ENCODE measurements at regions not wholly inside any gene's neighbourhood (a gene's known extent, or its start where the extent isn't known, plus 50 kb on each side); places are given as distances from the start of the nearest gene placed in this dataset.

DNA sequence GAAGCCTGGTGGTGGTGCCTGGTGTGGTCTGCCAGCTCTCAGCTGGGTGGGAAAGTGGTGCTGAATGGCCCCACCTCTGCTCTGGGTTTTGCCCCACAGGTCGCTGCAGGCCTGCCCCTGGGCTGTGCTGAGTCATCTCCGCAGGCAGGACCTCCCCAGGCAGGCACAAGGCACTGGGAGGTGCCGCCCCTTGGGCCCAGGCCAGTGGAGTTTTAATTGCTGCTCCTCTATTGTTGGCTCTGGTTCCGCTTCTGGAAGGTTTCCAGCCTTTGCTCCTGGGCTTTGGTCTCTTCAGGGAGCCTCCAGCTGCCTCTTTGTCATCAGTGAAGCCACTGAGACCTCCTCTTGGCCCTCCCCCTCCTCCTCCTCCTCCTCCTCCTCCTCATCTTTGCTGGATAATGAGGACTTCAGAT is 180.3 kb upstream of the GRB10 start:
- peak; percentile 19 for DNase-seq (ENCODE audit: low read depth)
- Histone ChIP-seq H3K27me3 (replicated peaks; ENCODE audit: control insufficient read depth, insufficient read depth, low read length) (no peaks in the 10 kb centered on the region), H3K36me3 (ENCODE audit: control insufficient read depth, insufficient read depth, low read length, severe bottlenecking) (no peaks in the 10 kb centered on the region), H3K4me1 (ENCODE audit: control insufficient read depth, insufficient read depth, low read length) (peaks cover 8% of the 10 kb centered on the region), H3K9ac (ENCODE audit: low read length) (no peak overlapping the region), H3K9me3 (ENCODE audit: control insufficient read depth, low read length) (peaks cover 9% of the 10 kb centered on the region), H3K4me3 (ENCODE audit: low read length) (no peak overlapping the region)

DNA sequence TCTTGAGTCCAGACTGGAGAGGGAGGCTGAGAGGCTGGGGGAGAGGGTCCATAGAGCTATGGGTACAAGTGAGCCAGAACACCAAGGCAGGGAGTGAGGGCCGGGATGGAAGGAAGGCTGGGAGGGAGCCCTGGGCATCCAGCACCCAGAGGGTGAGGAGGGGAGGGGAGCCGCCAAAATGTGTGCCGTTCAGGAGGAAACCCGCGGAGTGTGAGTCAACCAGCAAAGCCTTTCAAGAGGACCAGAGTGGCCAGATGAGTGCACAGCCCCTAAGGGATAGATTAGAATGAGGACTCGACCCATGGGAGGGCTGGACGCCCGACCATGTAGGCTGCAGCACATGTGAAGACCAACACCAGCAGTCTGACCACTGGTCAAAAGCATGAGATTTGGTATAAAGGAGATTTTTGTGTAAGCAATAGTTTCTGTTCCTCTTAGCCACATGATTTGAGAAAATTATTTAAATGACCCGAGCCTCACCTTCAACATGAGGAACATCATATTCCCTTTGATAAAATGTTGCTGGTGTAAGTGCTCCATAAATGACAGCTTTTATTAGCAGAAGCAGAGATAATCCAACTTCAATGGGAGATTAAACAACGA is 179.7 kb upstream of the GRB10 start:
- DNase-seq (ENCODE audit: low read depth): no peak

DNA sequence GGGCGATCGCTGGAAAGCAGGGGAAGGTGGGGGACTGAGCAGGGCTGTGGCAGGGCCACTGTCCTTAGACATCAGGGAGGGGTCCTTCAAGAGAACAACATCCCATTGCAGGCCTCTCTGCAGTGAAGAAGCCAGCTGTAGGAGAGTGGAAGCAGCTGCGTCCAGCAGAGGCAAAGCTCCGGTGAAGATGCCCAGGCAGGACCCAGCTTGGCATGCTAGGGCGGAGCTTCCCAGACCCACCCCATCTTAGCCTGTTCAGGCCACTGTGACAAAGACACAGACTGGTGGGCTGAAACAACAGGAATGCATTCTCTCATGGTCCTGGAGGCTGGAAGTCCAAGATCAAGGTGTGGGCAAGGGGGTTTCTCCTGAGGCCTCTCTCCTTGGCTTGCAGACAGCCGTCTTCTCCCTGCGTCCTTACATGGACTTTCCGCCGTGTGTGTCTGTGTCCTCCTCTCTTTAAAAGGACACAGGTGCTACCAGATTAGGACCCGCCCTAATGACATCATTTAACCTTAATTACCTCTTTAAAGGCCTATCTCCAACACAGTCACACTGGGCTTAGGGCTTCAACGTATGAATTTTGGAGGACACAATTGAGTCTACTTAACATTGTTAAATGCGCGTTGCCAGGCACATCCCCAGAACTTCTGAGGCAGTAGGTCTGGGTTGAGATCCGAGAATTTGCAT is 178.1 kb upstream of the GRB10 start:
- no peak overlapping the region for H3K9ac ChIP-seq (ENCODE audit: low read length)

More for the DNA sequence above, 179.7 kb upstream of the GRB10 start:
- peaks cover 8% of the 10 kb centered on the region for H3K4me1 ChIP-seq (ENCODE audit: control insufficient read depth, insufficient read depth, low read length)
- H3K4me3 ChIP-seq (ENCODE audit: low read length): no peak overlapping the region
- peaks cover 4% of the 10 kb centered on the region for H3K9me3 ChIP-seq (ENCODE audit: control insufficient read depth, low read length)
- no peaks in the 10 kb centered on the region for H3K27me3 ChIP-seq (replicated peaks; ENCODE audit: control insufficient read depth, insufficient read depth, low read length)
- no peaks in the 10 kb centered on the region for H3K36me3 ChIP-seq (ENCODE audit: control insufficient read depth, insufficient read depth, low read length, severe bottlenecking)
- H3K9ac ChIP-seq (ENCODE audit: low read length): no peak overlapping the region

DNA sequence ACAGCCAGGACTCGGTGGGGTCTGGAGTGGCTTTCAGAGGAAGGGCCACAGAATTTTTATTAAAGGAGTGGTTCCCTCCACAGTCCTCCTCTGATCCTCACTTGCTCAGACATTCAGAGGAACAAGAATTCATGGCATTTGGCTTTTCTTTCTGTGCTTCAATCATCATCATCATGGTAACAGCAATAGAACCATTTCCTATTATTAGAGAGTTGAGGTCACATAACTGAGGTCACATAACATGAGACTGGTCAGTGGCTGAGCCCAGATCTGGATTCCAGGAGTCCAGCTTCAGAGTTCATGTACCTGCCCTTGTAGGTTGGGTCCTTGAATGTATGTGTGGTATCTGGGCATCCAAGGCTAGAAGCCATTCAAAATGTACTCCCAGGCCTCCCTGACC is 177.3 kb upstream of the GRB10 start:
- H3K27me3 ChIP-seq (replicated peaks; ENCODE audit: control insufficient read depth, insufficient read depth, low read length): no peaks in the 10 kb centered on the region
- no peaks in the 10 kb centered on the region for H3K9me3 ChIP-seq (ENCODE audit: control insufficient read depth, low read length)
- H3K9ac ChIP-seq (ENCODE audit: low read length): no peak overlapping the region

More for the DNA sequence above, 178.1 kb upstream of the GRB10 start:
- no peak for DNase-seq (ENCODE audit: low read depth)
- Histone ChIP-seq H3K4me1 (ENCODE audit: control insufficient read depth, insufficient read depth, low read length) (peaks cover 8% of the 10 kb centered on the region), H3K27me3 (replicated peaks; ENCODE audit: control insufficient read depth, insufficient read depth, low read length) (no peaks in the 10 kb centered on the region), H3K4me3 (ENCODE audit: low read length) (no peak overlapping the region), H3K9me3 (ENCODE audit: control insufficient read depth, low read length) (no peaks in the 10 kb centered on the region), H3K36me3 (ENCODE audit: control insufficient read depth, insufficient read depth, low read length, severe bottlenecking) (no peaks in the 10 kb centered on the region)

DNA sequence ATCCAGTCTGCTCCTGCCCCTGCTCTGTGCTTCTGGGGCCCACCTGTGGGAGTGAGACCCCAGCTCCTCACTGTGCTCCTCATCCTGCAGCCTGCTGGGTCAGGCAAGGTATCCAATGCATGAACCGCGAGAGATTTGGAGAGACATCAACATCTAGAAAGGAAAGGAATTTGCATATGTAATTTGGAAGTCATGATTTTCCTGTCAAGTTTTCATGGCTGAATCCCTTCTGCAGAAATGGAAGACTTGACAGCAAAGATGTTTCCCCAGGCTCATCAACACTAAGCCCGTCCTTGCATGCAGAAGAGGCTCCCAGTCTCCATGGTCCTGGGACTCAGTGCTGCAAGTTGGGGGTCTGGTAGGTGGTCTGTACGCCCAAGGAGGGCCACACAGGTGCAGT is 176.9 kb upstream of the GRB10 start:
- peaks cover 13% of the 10 kb centered on the region for H3K4me1 ChIP-seq (ENCODE audit: control insufficient read depth, insufficient read depth, low read length)
- no peak for DNase-seq (ENCODE audit: low read depth)
- H3K27me3 ChIP-seq (replicated peaks; ENCODE audit: control insufficient read depth, insufficient read depth, low read length): no peaks in the 10 kb centered on the region
- H3K36me3 ChIP-seq (ENCODE audit: control insufficient read depth, insufficient read depth, low read length, severe bottlenecking): no peaks in the 10 kb centered on the region
- H3K4me3 ChIP-seq (ENCODE audit: low read length): no peak overlapping the region
- no peak overlapping the region for H3K9ac ChIP-seq (ENCODE audit: low read length)
- no peaks in the 10 kb centered on the region for H3K9me3 ChIP-seq (ENCODE audit: control insufficient read depth, low read length)

More for the DNA sequence above, 177.3 kb upstream of the GRB10 start:
- H3K36me3 ChIP-seq (ENCODE audit: control insufficient read depth, insufficient read depth, low read length, severe bottlenecking): no peaks in the 10 kb centered on the region
- peaks cover 9% of the 10 kb centered on the region for H3K4me1 ChIP-seq (ENCODE audit: control insufficient read depth, insufficient read depth, low read length)
- no peak for DNase-seq (ENCODE audit: low read depth)
- H3K4me3 ChIP-seq (ENCODE audit: low read length): no peak overlapping the region

DNA sequence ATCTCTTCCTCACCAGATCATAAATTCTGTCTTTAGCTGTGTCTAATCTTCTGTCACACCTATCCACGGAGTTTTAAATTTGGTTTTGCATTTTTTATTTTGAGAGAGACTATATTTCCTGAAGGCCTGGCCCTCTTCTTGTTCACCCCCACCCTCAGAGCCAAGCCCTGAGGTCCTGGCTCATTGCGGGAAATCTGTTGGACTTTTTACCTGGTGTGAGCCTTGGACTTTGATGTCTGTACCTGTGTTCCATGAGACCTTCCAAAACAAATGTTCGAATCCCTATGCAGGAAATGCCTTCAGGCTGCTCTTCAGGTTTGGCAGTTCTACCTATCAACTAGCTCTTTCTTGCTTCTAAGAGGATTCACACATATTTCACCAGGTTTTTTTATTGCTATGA is 175.2 kb upstream of the GRB10 start:
- DNase-seq (ENCODE audit: low read depth): no peak
- no peaks in the 10 kb centered on the region for H3K27me3 ChIP-seq (replicated peaks; ENCODE audit: control insufficient read depth, insufficient read depth, low read length)
- H3K4me1 ChIP-seq (ENCODE audit: control insufficient read depth, insufficient read depth, low read length): peaks cover 29% of the 10 kb centered on the region
- H3K9ac ChIP-seq (ENCODE audit: low read length): no peak overlapping the region
- H3K36me3 ChIP-seq (ENCODE audit: control insufficient read depth, insufficient read depth, low read length, severe bottlenecking): no peaks in the 10 kb centered on the region
- H3K4me3 ChIP-seq (ENCODE audit: low read length): no peak overlapping the region
- H3K9me3 ChIP-seq (ENCODE audit: control insufficient read depth, low read length): no peaks in the 10 kb centered on the region

DNA sequence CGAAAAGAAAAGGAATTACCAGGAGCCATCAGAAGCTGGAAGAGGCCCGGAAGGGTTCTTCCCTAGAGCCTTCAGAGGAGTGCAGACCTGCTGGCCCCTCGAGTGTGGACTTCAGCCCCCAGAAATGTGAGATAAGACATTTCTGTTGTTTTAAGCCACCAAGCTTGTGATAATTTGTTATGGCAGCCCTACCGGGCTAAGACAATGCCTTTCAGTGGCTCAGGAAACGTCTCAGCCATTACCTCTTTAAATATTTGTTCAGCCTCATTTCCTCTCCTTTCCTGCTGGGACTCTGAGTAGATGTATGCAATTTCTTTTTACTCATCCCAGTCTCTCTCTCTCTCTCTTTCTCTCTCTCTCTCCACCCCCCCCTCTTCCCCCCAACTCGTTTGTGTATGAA is 174.7 kb upstream of the GRB10 start:
- DNase-seq (ENCODE audit: low read depth): no peak
- Histone ChIP-seq H3K9me3 (ENCODE audit: control insufficient read depth, low read length) (no peaks in the 10 kb centered on the region), H3K27me3 (replicated peaks; ENCODE audit: control insufficient read depth, insufficient read depth, low read length) (no peaks in the 10 kb centered on the region), H3K9ac (ENCODE audit: low read length) (no peak overlapping the region), H3K4me3 (ENCODE audit: low read length) (no peak overlapping the region), H3K36me3 (ENCODE audit: control insufficient read depth, insufficient read depth, low read length, severe bottlenecking) (no peaks in the 10 kb centered on the region), H3K4me1 (ENCODE audit: control insufficient read depth, insufficient read depth, low read length) (peaks cover 29% of the 10 kb centered on the region)

DNA sequence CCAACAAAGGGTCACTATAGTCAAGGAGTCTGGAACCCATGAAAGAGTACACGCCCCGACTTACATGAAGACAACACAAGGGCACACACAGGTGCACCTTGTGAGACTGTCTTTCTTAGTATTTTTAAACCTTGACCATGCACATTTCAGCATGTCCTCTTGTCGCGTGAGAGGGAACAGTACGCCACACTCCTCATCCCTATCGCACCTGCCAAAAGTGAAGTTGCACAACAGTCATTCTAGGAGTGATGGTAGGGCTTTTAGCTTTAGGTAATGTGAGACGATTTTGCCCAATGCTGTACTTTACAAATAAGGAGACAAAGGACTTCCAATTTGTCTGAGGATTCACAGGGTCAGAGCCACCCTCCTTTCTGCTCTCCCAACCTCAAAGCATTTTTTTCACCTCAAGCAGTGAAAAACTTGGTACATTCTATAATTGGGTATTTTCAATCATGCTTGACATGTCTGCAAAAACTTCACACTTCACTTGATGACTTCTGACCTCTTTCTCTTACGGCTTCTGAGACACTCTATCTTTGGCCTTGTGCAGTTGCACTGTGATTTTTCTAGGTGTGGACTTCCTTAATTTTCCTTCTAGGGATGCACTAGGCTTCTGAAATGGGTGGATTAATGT is 173.9 kb upstream of the GRB10 start:
- Histone ChIP-seq H3K4me1 (ENCODE audit: control insufficient read depth, insufficient read depth, low read length) (peaks cover 31% of the 10 kb centered on the region), H3K9me3 (ENCODE audit: control insufficient read depth, low read length) (no peaks in the 10 kb centered on the region), H3K4me3 (ENCODE audit: low read length) (no peak overlapping the region), H3K27me3 (replicated peaks; ENCODE audit: control insufficient read depth, insufficient read depth, low read length) (no peaks in the 10 kb centered on the region), H3K36me3 (ENCODE audit: control insufficient read depth, insufficient read depth, low read length, severe bottlenecking) (no peaks in the 10 kb centered on the region), H3K9ac (ENCODE audit: low read length) (no peak overlapping the region)
- DNase-seq (ENCODE audit: low read depth): no peak

DNA sequence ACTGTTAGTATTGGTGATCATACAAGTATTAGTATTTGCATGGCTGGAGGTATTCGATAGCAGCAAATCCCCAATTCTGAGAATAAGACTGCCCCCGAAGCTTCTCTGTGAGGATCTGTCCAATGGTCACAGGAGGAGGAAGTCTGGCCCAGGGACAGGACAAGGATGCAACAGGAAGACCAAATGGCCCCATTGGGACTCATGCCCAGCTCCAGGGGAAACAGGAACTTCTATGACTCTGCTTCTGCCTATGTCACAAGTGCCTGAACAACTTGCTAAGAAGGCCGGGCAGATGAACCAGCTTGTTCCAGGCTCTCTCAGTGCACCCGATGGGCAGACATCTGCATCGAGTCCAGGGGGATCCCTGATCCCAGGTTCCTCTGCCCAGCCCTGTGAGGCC is 172.0 kb upstream of the GRB10 start:
- no peaks in the 10 kb centered on the region for H3K27me3 ChIP-seq (replicated peaks; ENCODE audit: control insufficient read depth, insufficient read depth, low read length)
- no peak overlapping the region for H3K4me3 ChIP-seq (ENCODE audit: low read length)
- no peaks in the 10 kb centered on the region for H3K36me3 ChIP-seq (ENCODE audit: control insufficient read depth, insufficient read depth, low read length, severe bottlenecking)
- DNase-seq (ENCODE audit: low read depth): no peak
- no peak overlapping the region for H3K9ac ChIP-seq (ENCODE audit: low read length)
- peaks cover 31% of the 10 kb centered on the region for H3K4me1 ChIP-seq (ENCODE audit: control insufficient read depth, insufficient read depth, low read length)
- H3K9me3 ChIP-seq (ENCODE audit: control insufficient read depth, low read length): peaks cover under 1% of the 10 kb centered on the region

DNA sequence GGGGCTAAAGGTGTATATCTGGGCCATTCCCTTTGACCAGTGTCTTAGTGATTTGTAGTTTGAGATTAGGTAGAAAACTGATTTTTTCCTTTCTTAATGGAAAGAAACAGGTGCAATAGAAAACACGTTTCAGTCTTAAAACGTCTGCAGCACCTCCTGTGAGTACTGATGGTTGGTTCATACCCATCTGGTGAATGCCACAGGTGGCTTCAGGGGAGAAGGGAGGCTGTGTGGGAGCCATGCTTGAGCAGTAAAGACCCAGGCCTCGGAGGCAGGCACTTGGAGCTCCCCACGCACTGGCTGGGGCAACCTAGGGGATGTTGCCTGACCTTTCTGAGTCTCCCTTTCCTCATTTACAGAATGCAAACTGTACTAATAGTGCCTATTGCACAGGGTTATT is 171.5 kb upstream of the GRB10 start:
- Histone ChIP-seq H3K27me3 (replicated peaks; ENCODE audit: control insufficient read depth, insufficient read depth, low read length) (no peaks in the 10 kb centered on the region), H3K36me3 (ENCODE audit: control insufficient read depth, insufficient read depth, low read length, severe bottlenecking) (no peaks in the 10 kb centered on the region), H3K9me3 (ENCODE audit: control insufficient read depth, low read length) (peaks cover 5% of the 10 kb centered on the region), H3K4me3 (ENCODE audit: low read length) (peak overlapping the region; percentile 2), H3K9ac (ENCODE audit: low read length) (no peak overlapping the region), H3K4me1 (ENCODE audit: control insufficient read depth, insufficient read depth, low read length) (peaks cover 31% of the 10 kb centered on the region)
- DNase-seq (ENCODE audit: low read depth): no peak

DNA sequence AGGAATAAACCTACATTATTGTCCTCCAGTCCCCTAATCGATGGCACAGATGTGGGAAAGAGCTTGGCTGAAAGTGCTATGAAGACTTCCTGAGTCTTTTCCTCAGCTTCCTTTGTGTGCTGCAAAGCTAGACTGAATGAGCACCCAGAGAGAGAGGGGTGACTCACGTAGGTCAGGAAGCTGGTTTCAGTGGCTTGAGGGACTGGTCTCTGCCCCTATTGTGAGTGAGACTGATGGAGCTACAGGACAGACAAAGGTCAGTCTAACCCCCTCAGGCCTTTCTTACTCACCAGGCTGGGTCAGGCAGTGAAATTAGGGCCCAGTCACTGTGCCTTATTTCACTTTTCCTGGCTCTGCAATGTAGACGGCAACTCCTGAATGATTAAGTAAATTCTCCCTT is 171.1 kb upstream of the GRB10 start:
- Histone ChIP-seq H3K9me3 (ENCODE audit: control insufficient read depth, low read length) (peaks cover 10% of the 10 kb centered on the region), H3K27me3 (replicated peaks; ENCODE audit: control insufficient read depth, insufficient read depth, low read length) (no peaks in the 10 kb centered on the region), H3K36me3 (ENCODE audit: control insufficient read depth, insufficient read depth, low read length, severe bottlenecking) (no peaks in the 10 kb centered on the region), H3K4me1 (ENCODE audit: control insufficient read depth, insufficient read depth, low read length) (peaks cover 31% of the 10 kb centered on the region), H3K4me3 (ENCODE audit: low read length) (peak overlapping the region; percentile 2), H3K9ac (ENCODE audit: low read length) (no peak overlapping the region)
- DNase-seq (ENCODE audit: low read depth): peak; percentile 24

Data from adipocyte (in vitro differentiated cells).